PC-3 (cell line): ENCODE measurements at regions not wholly inside any gene's neighbourhood (a gene's known extent, or its start where the extent isn't known, plus 50 kb on each side); places are given as distances from the start of the nearest gene placed in this dataset.

ENCODE experiments used
- ATAC-seq: fragments of 200-7000 bp; cut with Tn5 transposase; 2 replicates; pipeline ENCODE4 v1.9.1; 2020; ENCODE audit warnings: mild to moderate bottlenecking, moderate library complexity
- BruUV-seq: library from RNA; stranded (reverse); fragments of 400-500 nt; replicated peaks from 2 replicates; lab custom pipeline; 2021; lab: Mats Ljungman, UMichigan
- CTCF ChIA-PET: fragments of 300-600 bp; sonication (Branson Sonifier 250); formaldehyde crosslinking; loops from one replicate; lab custom pipeline; 2022; ENCODE audit warnings: antibody characterized with exemption; lab: Charles Lee
- POLR2A ChIA-PET: fragments of 300-600 bp; sonication (Branson Sonifier 250); formaldehyde crosslinking; loops from one replicate; lab custom pipeline; 2022; ENCODE audit warnings: antibody characterized with exemption; ENCODE audit not compliant: unreplicated experiment; lab: Charles Lee
- DNase-seq: peaks from one replicate; pipeline ENCODE4 v3.0.0-alpha.2; 2015
- H2AFZ ChIP-seq: fragments of 300-600 bp; sonication (generic); 2 replicates; pipeline ENCODE4 v1.6.0; 2016; ENCODE audit warnings: antibody characterized with exemption, low read length
- H3F3A ChIP-seq: fragments of 300-600 bp; sonication (generic); one replicate; pipeline ENCODE4 v1.6.0; 2017; ENCODE audit warnings: antibody characterized with exemption, low read length, control low read depth, mild to moderate bottlenecking; ENCODE audit not compliant: unreplicated experiment
- H3K27ac ChIP-seq: fragments of 300-600 bp; sonication (generic); 2 replicates; pipeline ENCODE4 v1.5.1; 2016; ENCODE audit warnings: mild to moderate bottlenecking, low read length
- H3K27me3 ChIP-seq: fragments of 300-600 bp; sonication (generic); 2 replicates; pipeline ENCODE4 v1.6.1; 2016; ENCODE audit warnings: low read length, mixed read lengths
- H3K36me3 ChIP-seq: fragments of 300-600 bp; sonication (generic); 2 replicates; pipeline ENCODE4 v1.6.1; 2016; ENCODE audit warnings: low read depth, mixed run types, low read length, mixed read lengths
- H3K4me1 ChIP-seq: fragments of 300-600 bp; sonication (generic); 2 replicates; pipeline ENCODE4 v1.5.1; 2016; ENCODE audit warnings: low read length; ENCODE audit not compliant: insufficient read depth
- H3K4me2 ChIP-seq: fragments of 300-600 bp; sonication (generic); 2 replicates; pipeline ENCODE4 v1.6.0; 2016; ENCODE audit warnings: low read length
- H3K4me3 ChIP-seq: fragments of 300-600 bp; sonication (generic); 2 replicates; pipeline ENCODE4 v1.5.1; 2016; ENCODE audit warnings: mild to moderate bottlenecking, low read length, mixed read lengths
- H3K79me2 ChIP-seq: fragments of 300-600 bp; sonication (generic); 2 replicates; pipeline ENCODE4 v1.6.1; 2017; ENCODE audit warnings: low read length, mixed read lengths
- H3K9ac ChIP-seq: fragments of 300-600 bp; sonication (generic); 2 replicates; pipeline ENCODE4 v1.6.0; 2016; ENCODE audit warnings: mild to moderate bottlenecking, low read length
- H3K9me2 ChIP-seq: fragments of 300-600 bp; sonication (generic); replicated peaks from 2 replicates; pipeline ENCODE4 v1.6.1; 2016; ENCODE audit warnings: mixed run types, low read length, mixed read lengths
- H3K9me3 ChIP-seq: fragments of 300-600 bp; sonication (generic); 2 replicates; pipeline ENCODE4 v1.6.1; 2016; ENCODE audit warnings: low read length, mixed read lengths
- H4K20me1 ChIP-seq: fragments of 300-600 bp; sonication (generic); 2 replicates; pipeline ENCODE4 v1.6.1; 2016; ENCODE audit warnings: low read length, mixed read lengths
- CTCF ChIP-seq: fragments of 300-600 bp; sonication (generic); conservative IDR thresholded peaks from 2 replicates; pipeline ENCODE4 v1.5.1; 2017; ENCODE audit warnings: antibody characterized with exemption, low read depth, mild to moderate bottlenecking, low read length
- EZH2 ChIP-seq: fragments of 300-600 bp; sonication (generic); IDR thresholded peaks from one replicate; pipeline ENCODE4 v1.6.1; 2017; ENCODE audit warnings: antibody characterized with exemption, mild to moderate bottlenecking, low read length; ENCODE audit not compliant: unreplicated experiment
- EZH2phosphoT487 ChIP-seq: fragments of 300-600 bp; sonication (generic); IDR thresholded peaks from 2 replicates; pipeline ENCODE4 v1.6.1; 2018; ENCODE audit warnings: mild to moderate bottlenecking, antibody characterized with exemption, low read length, borderline replicate concordance
- intact Hi-C: fragments of 100-400 bp; cut with micrococcal nuclease; formaldehyde crosslinking; loops from 2 replicates; pipeline ENCODE4 v1.9.0; 2023

DNA sequence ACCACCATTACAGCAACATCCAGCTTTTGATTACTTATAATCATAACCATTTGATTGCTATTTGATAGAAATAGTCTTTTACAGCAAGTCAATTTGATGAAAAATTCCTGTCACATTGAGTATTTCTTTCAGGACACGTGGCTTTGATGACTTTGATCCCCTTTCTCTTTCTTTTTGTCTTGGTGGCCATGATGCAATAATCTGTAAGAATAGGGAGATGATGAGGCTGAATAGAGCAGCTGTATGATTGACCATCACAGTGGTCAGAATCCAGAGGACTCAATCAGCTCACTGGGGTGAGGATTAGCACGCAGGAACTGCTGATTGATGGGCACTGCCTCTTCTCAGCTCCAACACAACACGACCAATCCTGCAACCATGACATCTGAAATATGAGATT is 262.7 kb downstream of the PARP8 start:
- Histone ChIP-seq H3K36me3 (no peaks in the 10 kb centered on the region), H3K9me2 (no peaks in the 10 kb centered on the region), H2AFZ (no peak overlapping the region), H3K27ac (no peak overlapping the region), H3K4me1 (no peaks in the 10 kb centered on the region), H3K9ac (no peak overlapping the region), H3K9me3 (no peaks in the 10 kb centered on the region), H3K4me3 (no peak overlapping the region), H3F3A (no peaks in the 10 kb centered on the region), H3K4me2 (no peak overlapping the region), H4K20me1 (no peaks in the 10 kb centered on the region), H3K27me3 (no peaks in the 10 kb centered on the region), H3K79me2 (no peaks in the 10 kb centered on the region)
- TF ChIP-seq EZH2 (no peak), EZH2phosphoT487 (no peak), CTCF (no peak)
- ChIA-PET CTCF (no interaction called here), POLR2A (no interaction called here)
- DNase-seq (no peak), ATAC-seq (no peak)
- intact Hi-C loops = no loop called here
- BruUV-seq = no TSS peak

DNA sequence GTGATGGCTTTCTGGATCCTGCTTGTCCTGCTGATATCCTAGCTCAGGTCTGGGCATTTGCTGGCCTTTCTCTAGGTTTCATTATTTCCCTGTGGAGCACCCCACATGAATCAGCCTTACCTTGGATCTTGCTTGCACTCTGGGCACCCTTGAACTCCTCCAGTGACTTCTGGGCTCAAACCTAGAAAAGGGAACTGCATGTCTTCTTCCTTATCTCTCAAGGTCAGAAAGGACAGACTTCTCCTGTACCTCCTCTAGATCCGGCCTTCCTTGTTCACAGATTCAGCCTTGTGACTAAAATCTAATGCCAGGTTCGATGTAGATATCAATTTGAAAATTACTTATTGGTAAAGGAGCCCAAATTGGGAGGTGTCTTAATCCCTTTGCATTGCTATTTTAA is 267.9 kb downstream of the PARP8 start:
- H3K27ac ChIP-seq = no peak overlapping the region
- no peaks in the 10 kb centered on the region for H3K9me3 ChIP-seq
- H3K4me3 ChIP-seq = no peak overlapping the region
- H3F3A ChIP-seq = no peaks in the 10 kb centered on the region
- no peak overlapping the region for H3K4me2 ChIP-seq
- intact Hi-C loops = no loop called here
- no peaks in the 10 kb centered on the region for H3K9me2 ChIP-seq
- no TSS peak for BruUV-seq
- no peak for TF ChIP-seq EZH2phosphoT487
- no peak for TF ChIP-seq EZH2
- TF ChIP-seq CTCF = no peak
- ChIA-PET CTCF (no interaction called here), POLR2A (no interaction called here)
- no peaks in the 10 kb centered on the region for H4K20me1 ChIP-seq
- H3K4me1 ChIP-seq = no peaks in the 10 kb centered on the region
- H3K36me3 ChIP-seq = no peaks in the 10 kb centered on the region
- no peak for ATAC-seq
- H3K27me3 ChIP-seq = no peaks in the 10 kb centered on the region
- no peak overlapping the region for H3K9ac ChIP-seq
- no peaks in the 10 kb centered on the region for H3K79me2 ChIP-seq
- no peak overlapping the region for H2AFZ ChIP-seq
- no peak for DNase-seq

DNA sequence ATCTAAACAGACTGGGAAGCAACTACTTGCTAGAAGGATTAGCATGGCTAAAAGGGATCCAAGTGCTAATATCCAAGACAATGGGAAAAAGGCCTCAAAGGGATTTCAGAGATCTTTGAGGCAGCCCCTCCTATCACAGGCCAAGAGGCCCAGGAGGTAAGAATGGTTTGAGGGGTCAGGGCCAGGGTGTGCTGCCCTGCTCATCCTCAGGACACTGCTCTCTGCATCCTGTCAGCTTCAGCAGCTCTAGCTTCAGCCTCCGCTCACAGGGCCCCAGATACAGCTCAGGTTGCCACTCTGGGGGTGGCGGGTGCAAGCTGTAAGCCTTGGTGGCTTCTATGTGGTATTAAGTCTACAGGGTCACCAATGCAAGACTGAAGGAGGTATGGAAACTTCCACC is 278.7 kb downstream of the PARP8 start:
- DNase-seq = no peak
- no peak for ATAC-seq
- Histone ChIP-seq H4K20me1 (no peaks in the 10 kb centered on the region), H3K4me2 (no peak overlapping the region), H3K9ac (no peak overlapping the region), H3F3A (no peaks in the 10 kb centered on the region), H3K4me3 (no peak overlapping the region), H2AFZ (no peak overlapping the region), H3K9me2 (no peaks in the 10 kb centered on the region), H3K27me3 (no peaks in the 10 kb centered on the region), H3K36me3 (no peaks in the 10 kb centered on the region), H3K9me3 (no peaks in the 10 kb centered on the region), H3K4me1 (no peaks in the 10 kb centered on the region), H3K79me2 (no peaks in the 10 kb centered on the region), H3K27ac (no peak overlapping the region)
- POLR2A ChIA-PET = no interaction called here
- BruUV-seq = no TSS peak
- intact Hi-C loops = no loop called here
- TF ChIP-seq CTCF (no peak), EZH2 (no peak), EZH2phosphoT487 (no peak)
- CTCF ChIA-PET = no interaction called here
